ENCODE measurements at regions not wholly inside any gene's neighbourhood (a gene's known extent, or its start where the extent isn't known, plus 50 kb on each side); places are given as distances from the start of the nearest gene placed in this dataset.
A peak's percentile ranks its signal among the peaks of the same experiment; 100 is the strongest.

- no peak for DNase-seq
These were observed 96.0 kb downstream of the INHBB start for GRCh38 chr2:120441744-120442471.

- DNase-seq: no peak
These were observed 96.6 kb downstream of the INHBB start for GRCh38 chr2:120442541-120442922.

GRCh38 chr2:120442923-120443571 lies 97.1 kb downstream of the INHBB start:
- no peak for DNase-seq

- no peak for DNase-seq
These were observed 98.0 kb downstream of the INHBB start for GRCh38 chr2:120443946-120444345.

GRCh38 chr2:120444691-120445240 lies 98.8 kb downstream of the INHBB start:
- DNase-seq: no peak

GRCh38 chr2:120445449-120446143 lies 99.7 kb downstream of the INHBB start:
- DNase-seq: no peak

GRCh38 chr2:120446236-120447126 lies 100.5 kb downstream of the INHBB start:
- DNase-seq: no peak

GRCh38 chr2:120447127-120447785 lies 101.3 kb downstream of the INHBB start:
- DNase-seq: no peak

- DNase-seq: no peak
These were observed 102.5 kb downstream of the INHBB start for GRCh38 chr2:120448436-120448835.

- no peak for DNase-seq
These were observed 103.2 kb downstream of the INHBB start for GRCh38 chr2:120448961-120449810.

- DNase-seq: no peak
These were observed 104.4 kb downstream of the INHBB start for GRCh38 chr2:120450196-120450820.

GRCh38 chr2:120451334-120451733 lies 105.4 kb downstream of the INHBB start:
- DNase-seq: no peak

- no peak for DNase-seq
These were observed 106.2 kb downstream of the INHBB start for GRCh38 chr2:120452131-120452530.

- DNase-seq: no peak
These were observed 107.2 kb downstream of the INHBB start for GRCh38 chr2:120452945-120453634.

GRCh38 chr2:120453635-120453998 lies 107.7 kb downstream of the INHBB start:
- peak; percentile 30 for DNase-seq

- peak; percentile 28 for DNase-seq
These were observed 108.9 kb downstream of the INHBB start for GRCh38 chr2:120454654-120455385.

- DNase-seq: no peak
These were observed 109.5 kb downstream of the INHBB start for GRCh38 chr2:120455390-120455789.

- DNase-seq: no peak
These were observed 110.9 kb downstream of the INHBB start for GRCh38 chr2:120456867-120457266.

GRCh38 chr2:120460511-120460910 lies 114.6 kb downstream of the INHBB start:
- no peak for DNase-seq
